GM19238 (cell line): ENCODE measurements at regions not wholly inside any gene's neighbourhood (a gene's known extent, or its start where the extent isn't known, plus 50 kb on each side); places are given as distances from the start of the nearest gene placed in this dataset.

ENCODE experiments used
- DNase-seq: peaks from one replicate; pipeline ENCODE4 v3.0.0; 2011; ENCODE audit warnings: low spot score; ENCODE audit not compliant: insufficient read length

- no peak for DNase-seq
These were observed 224.1 kb upstream of the PARD3B start for GRCh38 chr2:204321027-204321800.

- no peak for DNase-seq
These were observed 223.1 kb upstream of the PARD3B start for GRCh38 chr2:204321910-204322751.

GRCh38 chr2:204325468-204325867, 219.8 kb upstream of the PARD3B start:
- peak; percentile 11 for DNase-seq

GRCh38 chr2:204328373-204328772, 216.9 kb upstream of the PARD3B start:
- no peak for DNase-seq

- DNase-seq, result no peak
These were observed 216.3 kb upstream of the PARD3B start for GRCh38 chr2:204329016-204329415.

- no peak for DNase-seq
These were observed 215.7 kb upstream of the PARD3B start for GRCh38 chr2:204329532-204329931.

GRCh38 chr2:204331180-204331579, 214.1 kb upstream of the PARD3B start:
- no peak for DNase-seq

- no peak for DNase-seq
These were observed 213.3 kb upstream of the PARD3B start for GRCh38 chr2:204331988-204332387.

DNA sequence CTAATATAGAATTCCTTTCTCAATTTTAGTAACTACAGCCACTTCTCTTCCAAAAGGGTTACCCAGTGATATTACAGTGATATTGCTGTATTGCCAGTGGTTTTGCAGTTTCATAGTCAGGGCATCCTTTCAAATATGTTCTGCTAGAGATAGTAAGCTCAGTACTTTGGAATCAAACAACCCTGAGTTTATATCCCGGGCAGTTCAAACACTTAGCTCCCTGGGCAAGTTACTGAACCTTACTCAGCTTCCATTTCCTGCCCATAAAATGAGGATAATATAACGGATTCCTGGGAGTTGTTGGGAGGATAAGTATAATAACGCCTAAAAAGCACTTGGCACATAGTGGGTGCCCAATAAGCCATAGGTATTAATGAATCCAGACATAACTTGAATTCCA, 212.6 kb upstream of the PARD3B start:
- no peak for DNase-seq

GRCh38 chr2:204333861-204334260, 211.4 kb upstream of the PARD3B start:
- DNase-seq, result no peak

- no peak for DNase-seq
These were observed 209.7 kb upstream of the PARD3B start for GRCh38 chr2:204335451-204336058.

DNA sequence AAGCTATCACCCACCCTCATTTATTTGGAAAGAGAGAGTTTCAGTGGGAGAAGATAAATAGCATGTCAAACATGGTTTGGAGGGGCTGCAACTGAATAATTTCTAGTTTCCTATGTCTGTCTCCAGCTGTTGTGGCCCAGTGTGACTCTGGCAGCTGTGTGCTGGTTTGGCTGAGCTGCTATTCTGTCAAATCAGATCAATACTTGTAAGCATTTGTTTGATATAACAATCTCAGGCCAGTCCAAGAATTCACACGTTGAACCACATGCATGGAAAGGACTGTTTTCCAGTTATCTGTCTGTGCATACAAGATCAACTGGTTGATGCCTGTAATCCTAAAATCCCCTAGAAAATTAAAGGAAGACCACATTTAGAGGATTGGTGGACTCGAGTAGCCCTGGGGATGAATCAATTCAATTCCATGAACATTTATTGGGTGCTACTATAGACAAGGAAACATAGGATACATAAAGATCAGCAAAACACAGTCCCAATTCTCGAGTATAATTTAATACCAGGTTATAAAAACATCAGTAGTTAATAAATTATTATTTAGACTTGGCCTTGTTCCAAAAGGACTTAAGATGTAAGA, 209.0 kb upstream of the PARD3B start:
- DNase-seq, result no peak

DNA sequence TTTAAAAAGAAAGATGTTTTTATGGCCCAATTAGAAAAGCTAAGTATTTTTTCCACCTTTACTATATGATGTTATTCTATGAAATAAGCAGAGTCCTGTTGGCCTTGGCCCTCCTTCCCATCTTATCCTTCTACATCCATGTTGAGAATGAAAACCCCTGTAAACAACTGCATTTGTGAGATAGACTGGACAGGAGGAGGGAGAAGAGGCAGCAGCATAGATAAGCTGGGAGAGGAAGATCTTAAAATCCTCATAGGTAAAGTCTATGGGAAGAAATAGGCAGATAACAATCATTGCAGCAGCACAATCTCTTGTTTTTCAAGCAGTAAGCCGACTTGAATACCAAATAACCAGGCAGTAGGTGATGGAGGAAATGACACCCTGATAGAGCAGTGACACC, 207.6 kb upstream of the PARD3B start:
- DNase-seq, result no peak

GRCh38 chr2:204339212-204339715, 206.0 kb upstream of the PARD3B start:
- no peak for DNase-seq

GRCh38 chr2:204340511-204340910, 204.8 kb upstream of the PARD3B start:
- no peak for DNase-seq

- DNase-seq, result no peak
These were observed 203.4 kb upstream of the PARD3B start for GRCh38 chr2:204341887-204342276.

- DNase-seq, result no peak
These were observed 201.6 kb upstream of the PARD3B start for GRCh38 chr2:204343685-204344084.

- no peak for DNase-seq
These were observed 201.2 kb upstream of the PARD3B start for GRCh38 chr2:204344119-204344518.

GRCh38 chr2:204346906-204347305, 198.4 kb upstream of the PARD3B start:
- no peak for DNase-seq

GRCh38 chr2:204353823-204354222, 191.5 kb upstream of the PARD3B start:
- no peak for DNase-seq

- no peak for DNase-seq
These were observed 190.8 kb upstream of the PARD3B start for GRCh38 chr2:204354442-204354856.

DNA sequence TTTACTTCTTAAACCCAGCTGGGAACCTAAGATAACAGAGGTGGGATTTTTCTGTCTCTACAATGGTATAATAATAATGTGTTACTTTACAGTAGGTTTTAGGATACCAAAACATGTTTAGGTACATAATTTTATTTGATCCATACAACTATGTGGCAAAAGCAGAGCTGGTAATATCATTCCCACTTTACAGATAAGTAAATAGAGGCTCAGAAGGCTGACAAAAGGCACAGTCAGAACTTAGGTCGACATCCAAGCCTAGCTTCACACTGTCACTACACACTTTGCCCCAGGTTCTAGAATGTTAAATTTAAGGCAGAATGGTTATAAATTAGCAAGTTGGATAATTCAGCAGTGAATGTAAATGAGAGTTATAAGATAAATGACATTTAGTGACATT, 189.6 kb upstream of the PARD3B start:
- DNase-seq, result no peak
